Mesenchymal stem cell (in vitro differentiated cells and primary cell): ENCODE measurements at regions not wholly inside any gene's neighbourhood (a gene's known extent, or its start where the extent isn't known, plus 50 kb on each side); places are given as distances from the start of the nearest gene placed in this dataset.

Experiments
- DNase-seq: peaks from one replicate; pipeline ENCODE4 v3.0.0-alpha.2; 2013
- H2AFZ ChIP-seq: one replicate; pipeline ENCODE4 v1.6.1; 2013; ENCODE audit warnings: low read depth, mild to moderate bottlenecking, control low read depth, inconsistent platforms, low read length, moderate library complexity
- H2AK5ac ChIP-seq: 2 replicates; pipeline ENCODE4 v1.6.1; 2013; ENCODE audit warnings: low read length, moderate library complexity, mild to moderate bottlenecking, inconsistent platforms; ENCODE audit not compliant: severe bottlenecking
- H2BK120ac ChIP-seq: one replicate; pipeline ENCODE4 v1.6.1; 2013; ENCODE audit warnings: low read depth, mild to moderate bottlenecking, inconsistent platforms, low read length, moderate library complexity
- H2BK12ac ChIP-seq, 2 experiments: one replicate each; pipeline ENCODE4 v1.6.1; 2013; ENCODE audit warnings: inconsistent platforms in 2 of 2, low read length in 2 of 2, mild to moderate bottlenecking in 2 of 2, moderate library complexity in 2 of 2, control low read depth in 1 of 2
- H2BK15ac ChIP-seq: one replicate; pipeline ENCODE4 v1.6.1; 2013; ENCODE audit warnings: mild to moderate bottlenecking, low read depth, inconsistent platforms; ENCODE audit not compliant: poor library complexity, severe bottlenecking
- H2BK5ac ChIP-seq: 2 replicates; pipeline ENCODE4 v1.6.1; 2013; ENCODE audit warnings: low read depth, mild to moderate bottlenecking, low read length, control low read depth, inconsistent platforms; ENCODE audit not compliant: poor library complexity, severe bottlenecking
- H3K14ac ChIP-seq, 2 experiments: one replicate each; pipeline ENCODE4 v1.6.1; 2013; ENCODE audit warnings: inconsistent platforms in 2 of 2, low read length in 2 of 2, control low read depth in 1 of 2, mild to moderate bottlenecking in 1 of 2, moderate library complexity in 1 of 2
- H3K18ac ChIP-seq, 2 experiments: one replicate each; pipeline ENCODE4 v1.6.1; 2013; ENCODE audit warnings: inconsistent platforms in 2 of 2, low read length in 2 of 2, control low read depth in 1 of 2, low read depth in 1 of 2, mild to moderate bottlenecking in 1 of 2
- H3K23ac ChIP-seq, 2 experiments: one replicate each; pipeline ENCODE4 v1.6.1; 2013; ENCODE audit warnings: inconsistent platforms in 2 of 2, low read length in 2 of 2, mild to moderate bottlenecking in 2 of 2, moderate library complexity in 2 of 2, control low read depth in 1 of 2
- H3K27ac ChIP-seq: 2 replicates; pipeline ENCODE4 v1.5.1; 2013; ENCODE audit warnings: mild to moderate bottlenecking, moderate library complexity, low read length, control low read depth, inconsistent platforms; ENCODE audit not compliant: poor library complexity, severe bottlenecking
- H3K27me3 ChIP-seq, 2 experiments: 2 replicates each; pipeline versions ENCODE4 v1.6.1 to v1.7.0; 2013; ENCODE audit warnings: low read length in 2 of 2, mild to moderate bottlenecking in 2 of 2, moderate library complexity in 2 of 2, control low read depth in 1 of 2, inconsistent platforms in 1 of 2; ENCODE audit not compliant: control insufficient read depth in 1 of 2, insufficient read depth in 1 of 2
- H3K36me3 ChIP-seq, 2 experiments: 2 replicates each; pipeline versions ENCODE4 v1.6.1 to v1.7.0; 2013; ENCODE audit warnings: low read length in 2 of 2, control low read depth in 1 of 2, inconsistent platforms in 1 of 2, low read depth in 1 of 2, mild to moderate bottlenecking in 1 of 2; ENCODE audit not compliant: insufficient read depth in 2 of 2, control insufficient read depth in 1 of 2
- H3K4ac ChIP-seq, 2 experiments: one replicate each; pipeline ENCODE4 v1.6.1; 2013; ENCODE audit warnings: inconsistent platforms in 2 of 2, low read length in 2 of 2, mild to moderate bottlenecking in 2 of 2, moderate library complexity in 2 of 2, control low read depth in 1 of 2, low read depth in 1 of 2
- H3K4me1 ChIP-seq: 2 replicates; pipeline ENCODE4 v1.6.1; 2013; ENCODE audit warnings: low read depth, low read length, control low read depth; ENCODE audit not compliant: control insufficient read depth, insufficient read depth
- H3K4me2 ChIP-seq: 2 replicates; pipeline ENCODE4 v1.6.1; 2013; ENCODE audit warnings: low read length, mild to moderate bottlenecking, inconsistent platforms; ENCODE audit not compliant: poor library complexity, severe bottlenecking
- H3K4me3 ChIP-seq, 2 experiments: 2 replicates each; pipeline versions ENCODE4 v1.5.1 to v1.7.0; 2013; ENCODE audit warnings: low read length in 2 of 2, mild to moderate bottlenecking in 2 of 2, control low read depth in 1 of 2, low read depth in 1 of 2; ENCODE audit not compliant: insufficient read depth in 1 of 2
- H3K79me1 ChIP-seq: replicated peaks from 2 replicates; pipeline ENCODE4 v1.6.1; 2013; ENCODE audit warnings: mild to moderate bottlenecking, control low read depth, low read length, inconsistent platforms; ENCODE audit not compliant: poor library complexity, severe bottlenecking
- H3K9ac ChIP-seq: 2 replicates; pipeline ENCODE4 v1.7.0; 2013; ENCODE audit warnings: mild to moderate bottlenecking, low read length, moderate library complexity
- H3K9me3 ChIP-seq: 2 replicates; pipeline ENCODE4 v1.7.0; 2013; ENCODE audit warnings: mild to moderate bottlenecking, low read length; ENCODE audit not compliant: control insufficient read depth
- H4K8ac ChIP-seq: one replicate; pipeline ENCODE4 v1.6.1; 2013; ENCODE audit warnings: inconsistent platforms, mild to moderate bottlenecking, low read length, moderate library complexity
- H4K91ac ChIP-seq: one replicate; pipeline ENCODE4 v1.6.1; 2013; ENCODE audit warnings: mild to moderate bottlenecking, low read length, inconsistent platforms
- WGBS: methylation state at CpG from one replicate; pipeline ENCODE4 v1.1.7; 2013; ENCODE audit warnings: mixed read lengths; 5-methylcytosine and 5-hydroxymethylcytosine counted together

- Histone ChIP-seq H3K23ac (no peak overlapping the region), H2AFZ (no peak overlapping the region), H3K14ac (no peak overlapping the region), H3K27ac (no peak overlapping the region), H3K4me3 (no peak overlapping the region), H2BK15ac (no peak overlapping the region), H2BK5ac (no peak overlapping the region), H4K91ac (no peak overlapping the region), H2BK12ac (no peak overlapping the region), H2AK5ac (no peak overlapping the region), H4K8ac (no peak overlapping the region), H3K4me2 (no peak overlapping the region), H3K4me1 (no peaks in the 10 kb centered on the region), H2BK120ac (no peak overlapping the region), H3K4ac (no peak overlapping the region), H3K9me3 (peaks cover 5% of the 10 kb centered on the region), H3K18ac (no peak overlapping the region), H3K36me3 (no peaks in the 10 kb centered on the region), H3K79me1 (no peaks in the 10 kb centered on the region), H3K27me3 (no peaks in the 10 kb centered on the region), H3K9ac (no peak overlapping the region)
- WGBS: no CpG with 5 or more reads among the region's 1 CpG
- DNase-seq: no peak
These were observed 602.0 kb upstream of the FAM98A start for GRCh38 chr2:34201099-34201498.

- H3K9me3 ChIP-seq: no peaks in the 10 kb centered on the region
- no peak overlapping the region for H2AFZ ChIP-seq
- H3K4me2 ChIP-seq: no peak overlapping the region
- no peak overlapping the region for H3K4me3 ChIP-seq
- H3K4ac ChIP-seq: no peak overlapping the region
- H2BK5ac ChIP-seq: no peak overlapping the region
- no peaks in the 10 kb centered on the region for H3K79me1 ChIP-seq
- no peak overlapping the region for H4K8ac ChIP-seq
- H3K4me1 ChIP-seq: no peaks in the 10 kb centered on the region
- no peak overlapping the region for H2BK15ac ChIP-seq
- H3K36me3 ChIP-seq: no peaks in the 10 kb centered on the region
- H3K14ac ChIP-seq: no peak overlapping the region
- no peak overlapping the region for H3K23ac ChIP-seq
- no peak overlapping the region for H2BK120ac ChIP-seq
- no peak overlapping the region for H2BK12ac ChIP-seq
- no peak overlapping the region for H3K9ac ChIP-seq
- no peak overlapping the region for H3K27ac ChIP-seq
- DNase-seq: no peak
- no peak overlapping the region for H4K91ac ChIP-seq
- H3K27me3 ChIP-seq: no peaks in the 10 kb centered on the region
- no peak overlapping the region for H3K18ac ChIP-seq
- H2AK5ac ChIP-seq: no peak overlapping the region
These were observed 600.9 kb upstream of the FAM98A start for GRCh38 chr2:34199971-34200370.

DNA sequence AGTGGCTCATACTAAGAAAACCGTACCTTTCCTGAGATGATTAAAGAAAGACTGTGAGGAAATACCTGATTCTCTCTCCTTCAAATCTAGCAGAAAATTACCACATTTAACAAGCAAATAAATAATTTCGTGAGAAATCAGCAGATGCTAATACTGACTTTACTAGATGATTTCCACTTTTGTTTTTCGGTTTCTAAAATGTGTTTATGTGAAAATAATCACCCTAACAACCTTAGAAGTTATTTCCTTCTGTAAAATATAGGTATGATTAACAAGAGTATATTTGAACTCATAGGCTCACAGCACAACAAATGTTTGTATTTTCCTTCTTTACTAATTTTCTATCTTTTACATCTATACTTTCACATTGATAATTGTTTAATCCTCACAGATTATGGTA is 594.1 kb upstream of the FAM98A start:
- Histone ChIP-seq H3K9ac (no peak overlapping the region), H3K4me2 (no peak overlapping the region), H4K8ac (no peak overlapping the region), H3K18ac (no peak overlapping the region), H3K4me1 (no peaks in the 10 kb centered on the region), H2BK15ac (no peak overlapping the region), H3K14ac (no peak overlapping the region), H3K23ac (no peak overlapping the region), H3K4me3 (no peak overlapping the region), H4K91ac (no peak overlapping the region), H3K36me3 (no peaks in the 10 kb centered on the region), H3K27me3 (no peaks in the 10 kb centered on the region), H2BK120ac (no peak overlapping the region), H3K4ac (no peak overlapping the region), H3K27ac (no peak overlapping the region), H2BK12ac (no peak overlapping the region), H3K9me3 (no peaks in the 10 kb centered on the region), H2AFZ (no peak overlapping the region), H2AK5ac (no peak overlapping the region), H3K79me1 (no peaks in the 10 kb centered on the region), H2BK5ac (no peak overlapping the region)
- no CpG with 5 or more reads among the region's 3 CpGs for WGBS
- no peak for DNase-seq

- Histone ChIP-seq H3K18ac (no peak overlapping the region), H3K27me3 (no peaks in the 10 kb centered on the region), H3K4ac (no peak overlapping the region), H3K27ac (no peak overlapping the region), H4K8ac (no peak overlapping the region), H3K4me3 (no peak overlapping the region), H2BK120ac (no peak overlapping the region), H3K23ac (no peak overlapping the region), H2AFZ (no peak overlapping the region), H3K79me1 (no peaks in the 10 kb centered on the region), H3K9ac (no peak overlapping the region), H2BK5ac (no peak overlapping the region), H2BK12ac (no peak overlapping the region), H3K36me3 (no peaks in the 10 kb centered on the region), H3K4me2 (no peak overlapping the region), H3K4me1 (no peaks in the 10 kb centered on the region), H2BK15ac (no peak overlapping the region), H3K14ac (no peak overlapping the region), H3K9me3 (no peaks in the 10 kb centered on the region), H2AK5ac (no peak overlapping the region), H4K91ac (no peak overlapping the region)
- 81% methylated on average over 5 of the region's 6 CpGs for WGBS
- DNase-seq: no peak
These were observed 589.6 kb upstream of the FAM98A start for GRCh38 chr2:34188464-34189303.
